Liver (tissue), 8 donors: ENCODE measurements at regions not wholly inside any gene's neighbourhood (a gene's known extent, or its start where the extent isn't known, plus 50 kb on each side); places are given as distances from the start of the nearest gene placed in this dataset.

Experiments used
- DNase-seq: peaks from one replicate; pipeline ENCODE4 v3.0.0-alpha.2; 2017; ENCODE audit warnings: low spot score
- H3K27ac ChIP-seq, 2 donors: one replicate each; pipeline ENCODE4 v1.7.0; 2013; ENCODE audit warnings: inconsistent platforms in 2 of 2, low read length in 2 of 2, control low read depth in 1 of 2, low read depth in 1 of 2, mild to moderate bottlenecking in 1 of 2
- H3K27me3 ChIP-seq, 4 donors: one replicate each; pipeline versions ENCODE4 v1.6.1 to v1.7.0; 2013; ENCODE audit warnings: low read length in 3 of 4, inconsistent platforms in 1 of 4, mild to moderate bottlenecking in 1 of 4, moderate library complexity in 1 of 4; ENCODE audit not compliant: control insufficient read depth in 4 of 4, insufficient read depth in 4 of 4
- H3K36me3 ChIP-seq, 4 donors: one replicate each; pipeline versions ENCODE4 v1.6.1 to v1.7.0; 2013; ENCODE audit warnings: low read length in 3 of 4, mild to moderate bottlenecking in 3 of 4, low read depth in 1 of 4, moderate library complexity in 1 of 4; ENCODE audit not compliant: control insufficient read depth in 4 of 4, insufficient read depth in 3 of 4
- H3K4me1 ChIP-seq, 4 donors: one replicate each; pipeline versions ENCODE4 v1.6.1 to v1.7.0; 2013; ENCODE audit warnings: low read length in 3 of 4, mild to moderate bottlenecking in 3 of 4, moderate library complexity in 1 of 4; ENCODE audit not compliant: control insufficient read depth in 4 of 4, insufficient read depth in 4 of 4
- H3K4me3 ChIP-seq, 3 donors: one replicate each; pipeline versions ENCODE4 v1.6.1 to v1.7.0; 2013; ENCODE audit warnings: low read length in 3 of 3, control low read depth in 1 of 3, low read depth in 1 of 3, mild to moderate bottlenecking in 1 of 3
- H3K9ac ChIP-seq, 2 donors: one replicate each; pipeline ENCODE4 v1.7.0; 2013; ENCODE audit warnings: low read length in 2 of 2, mild to moderate bottlenecking in 2 of 2, moderate library complexity in 2 of 2, control low read depth in 1 of 2, low read depth in 1 of 2
- H3K9me3 ChIP-seq, 4 donors: one replicate each; pipeline versions ENCODE4 v1.6.1 to v1.7.0; 2013; ENCODE audit warnings: low read length in 3 of 4; ENCODE audit not compliant: control insufficient read depth in 4 of 4
- ATF3 ChIP-seq: IDR thresholded peaks from 2 replicates; pipeline ENCODE4 v1.6.1; 2016; ENCODE audit warnings: antibody characterized with exemption
- CTCF ChIP-seq: fragments of 150-350 bp; IDR thresholded peaks from 2 replicates; pipeline ENCODE4 v1.5.1; 2017; ENCODE audit warnings: improper control_type of control experiment, low read depth, low read length; ENCODE audit not compliant: missing input control
- FOXA1 ChIP-seq: IDR thresholded peaks from 2 replicates; pipeline ENCODE4 v1.6.1; 2016; ENCODE audit warnings: antibody characterized with exemption
- FOXA2 ChIP-seq: IDR thresholded peaks from 2 replicates; pipeline ENCODE4 v1.6.1; 2016; ENCODE audit warnings: antibody characterized with exemption
- GABPA ChIP-seq, 2 donors: IDR thresholded peaks in 1 of 2; conservative IDR thresholded peaks in 1 of 2; 2 replicates each; pipeline ENCODE4 v1.6.1; 2016; ENCODE audit warnings: antibody characterized with exemption in 2 of 2, mild to moderate bottlenecking in 1 of 2, moderate library complexity in 1 of 2
- HNF4A ChIP-seq, 2 donors: conservative IDR thresholded peaks; 2 replicates each; pipeline ENCODE4 v1.6.1; 2016; ENCODE audit warnings: antibody characterized with exemption in 2 of 2, mild to moderate bottlenecking in 2 of 2
- HNF4G ChIP-seq: IDR thresholded peaks from 2 replicates; pipeline ENCODE4 v1.6.1; 2016; ENCODE audit warnings: antibody characterized with exemption
- JUND ChIP-seq, 2 donors: IDR thresholded peaks; 2 replicates each; pipeline ENCODE4 v1.6.1; 2016; ENCODE audit warnings: antibody characterized with exemption in 2 of 2
- NR2F2 ChIP-seq: IDR thresholded peaks from 2 replicates; pipeline ENCODE4 v1.6.1; 2016; ENCODE audit warnings: antibody characterized with exemption
- REST ChIP-seq: IDR thresholded peaks from 2 replicates; pipeline ENCODE4 v1.6.1; 2016; ENCODE audit warnings: antibody characterized with exemption, mild to moderate bottlenecking
- SP1 ChIP-seq: IDR thresholded peaks from 2 replicates; pipeline ENCODE4 v1.6.1; 2018; ENCODE audit warnings: antibody characterized with exemption, mild to moderate bottlenecking
- TAF1 ChIP-seq: conservative IDR thresholded peaks from 2 replicates; pipeline ENCODE4 v1.6.1; 2016; ENCODE audit warnings: antibody characterized with exemption, mild to moderate bottlenecking
- ZBTB33 ChIP-seq: IDR thresholded peaks from 2 replicates; pipeline ENCODE4 v1.6.1; 2016; ENCODE audit warnings: antibody characterized with exemption
- WGBS: extraction: QIAGEN DNeasy Blood & Tissue Kit; methylation state at CpG from one replicate; pipeline ENCODE4 v1.1.7; 2013; 5-methylcytosine and 5-hydroxymethylcytosine counted together
- donor health status: healthy.
- donor health status: healthy.
- donor health status: healthy.
- donor health status: healthy.
- donor health status: healthy.

GRCh38 chr18:59758106-59758505, 60.9 kb upstream of the CCBE1 start:
- Histone ChIP-seq H3K36me3 (no peaks in the 10 kb centered on the region), H3K4me3 (no peak overlapping the region), H3K4me1 (no peaks in the 10 kb centered on the region), H3K9ac (no peak overlapping the region), H3K9me3 (no peaks in the 10 kb centered on the region), H3K27me3 (no peaks in the 10 kb centered on the region), H3K27ac (no peak overlapping the region)
- no peak for DNase-seq
- WGBS = 31% methylated on average over 2 of the region's 2 CpGs
- TF ChIP-seq HNF4G (no peak), REST (no peak), SP1 (no peak), TAF1 (no peak), NR2F2 (no peak), JUND (IDR thresholded peaks at IDR 0.05) (no peak), FOXA1 (no peak), HNF4A (conservative IDR thresholded peaks at IDR 0.05) (no peak), ZBTB33 (no peak)

- no peak for DNase-seq
- H3K9me3 ChIP-seq = no peaks in the 10 kb centered on the region
- H3K36me3 ChIP-seq = no peaks in the 10 kb centered on the region
- H3K27ac ChIP-seq = no peak overlapping the region
- no peak overlapping the region for H3K4me3 ChIP-seq
- H3K27me3 ChIP-seq = no peaks in the 10 kb centered on the region
- H3K4me1 ChIP-seq = no peaks in the 10 kb centered on the region
- TF ChIP-seq HNF4A (conservative IDR thresholded peaks at IDR 0.05) (no peak), JUND (IDR thresholded peaks at IDR 0.05) (no peak), FOXA2 (no peak), CTCF (no peak)
- no peak overlapping the region for H3K9ac ChIP-seq
- WGBS = 67% methylated on average over 1 of the region's 1 CpG
Measured at GRCh38 chr18:59752666-59753065, 55.4 kb upstream of the CCBE1 start.

GRCh38 chr18:59751186-59751585, 54.0 kb upstream of the CCBE1 start:
- Histone ChIP-seq H3K4me3 (no peak overlapping the region), H3K9me3 (no peaks in the 10 kb centered on the region), H3K9ac (no peak overlapping the region), H3K4me1 (no peaks in the 10 kb centered on the region), H3K27ac (no peak overlapping the region), H3K27me3 (no peaks in the 10 kb centered on the region), H3K36me3 (no peaks in the 10 kb centered on the region)
- DNase-seq = no peak
- TF ChIP-seq ZBTB33 (no peak), GABPA (IDR thresholded peaks at IDR 0.05 in 1 of 2, conservative IDR thresholded peaks at IDR 0.05 in 1 of 2) (no peak), ATF3 (no peak), TAF1 (no peak)
